CD8-positive, alpha-beta memory T cell (primary cell): ENCODE measurements at regions not wholly inside any gene's neighbourhood (a gene's known extent, or its start where the extent isn't known, plus 50 kb on each side); places are given as distances from the start of the nearest gene placed in this dataset.

Source experiments
- CTCF ChIA-PET: fragments of 350-600 bp; sonication (Branson Sonifier 250); formaldehyde crosslinking; loops from one replicate; lab custom pipeline; 2021; ENCODE audit warnings: antibody characterized with exemption; lab: Charles Lee
- POLR2A ChIA-PET: fragments of 350-600 bp; sonication (Branson Sonifier 250); formaldehyde crosslinking; loops from one replicate; lab custom pipeline; 2021; ENCODE audit warnings: antibody characterized with exemption; lab: Charles Lee
- DNase-seq, 5 donors: peaks; one replicate each; pipeline versions ENCODE4 v3.0.0 to v3.0.0-alpha.2; 2020 to 2022; ENCODE audit warnings: mixed read lengths in 1 of 5
- H3K27ac ChIP-seq: one replicate; pipeline ENCODE4 v1.7.0; 2013; ENCODE audit warnings: low read depth, mild to moderate bottlenecking, low read length, moderate library complexity
- H3K27me3 ChIP-seq: 2 replicates; pipeline ENCODE4 v1.7.0; 2013; ENCODE audit warnings: low read length, mild to moderate bottlenecking; ENCODE audit not compliant: insufficient read depth, poor library complexity, severe bottlenecking
- H3K36me3 ChIP-seq: 2 replicates; pipeline ENCODE4 v1.7.0; 2013; ENCODE audit warnings: mild to moderate bottlenecking, low read length, moderate library complexity; ENCODE audit not compliant: insufficient read depth
- H3K4me1 ChIP-seq: 2 replicates; pipeline ENCODE4 v1.7.0; 2013; ENCODE audit warnings: mild to moderate bottlenecking, low read length, moderate library complexity; ENCODE audit not compliant: insufficient read depth
- H3K4me3 ChIP-seq: 2 replicates; pipeline ENCODE4 v1.7.0; 2013; ENCODE audit warnings: mild to moderate bottlenecking, low read length
- H3K9me3 ChIP-seq: 2 replicates; pipeline ENCODE4 v1.7.0; 2013; ENCODE audit warnings: mild to moderate bottlenecking, low read length
- H3K27ac Mint-ChIP-seq, 8 donors: one replicate each; pipeline ENCODE4 v1.8.0; 2020 to 2021; ENCODE audit warnings: mixed read lengths in 8 of 8, mild to moderate bottlenecking in 6 of 8, inconsistent platforms in 3 of 8, moderate library complexity in 3 of 8
- H3K27me3 Mint-ChIP-seq, 2 donors: one replicate each; pipeline ENCODE4 v1.8.0; 2020 to 2021; ENCODE audit warnings: mixed read lengths in 2 of 2, mild to moderate bottlenecking in 1 of 2, moderate library complexity in 1 of 2
- H3K36me3 Mint-ChIP-seq, 3 donors: one replicate each; pipeline ENCODE4 v1.8.0; 2020 to 2021; ENCODE audit warnings: mixed read lengths in 3 of 3, inconsistent platforms in 1 of 3, mild to moderate bottlenecking in 1 of 3
- H3K4me1 Mint-ChIP-seq, 3 donors: one replicate each; pipeline ENCODE4 v1.8.0; 2020 to 2021; ENCODE audit warnings: mixed read lengths in 3 of 3, inconsistent platforms in 1 of 3, mild to moderate bottlenecking in 1 of 3
- H3K4me3 Mint-ChIP-seq, 7 donors: one replicate each; pipeline ENCODE4 v1.8.0; 2020 to 2021; ENCODE audit warnings: mixed read lengths in 7 of 7, mild to moderate bottlenecking in 6 of 7, moderate library complexity in 4 of 7, inconsistent platforms in 2 of 7
- H3K9me3 Mint-ChIP-seq, 5 donors: one replicate each; pipeline ENCODE4 v1.8.0; 2020 to 2022; ENCODE audit warnings: mixed read lengths in 5 of 5, mild to moderate bottlenecking in 3 of 5, moderate library complexity in 2 of 5, inconsistent platforms in 1 of 5

- Mint-ChIP-seq H3K4me3 (no peak overlapping the region), H3K27me3 (no peaks in the 10 kb centered on the region), H3K27ac (no peak overlapping the region), H3K9me3 (peaks cover 0 to 8% (median 5%) of the 10 kb centered on the region in 5 donors), H3K4me1 (no peaks in the 10 kb centered on the region), H3K36me3 (peaks cover 0 to 4% (median 1%) of the 10 kb centered on the region in 3 donors)
- no peaks in the 10 kb centered on the region for H3K9me3 ChIP-seq
- H3K27me3 ChIP-seq: no peaks in the 10 kb centered on the region
- no peaks in the 10 kb centered on the region for H3K36me3 ChIP-seq
- H3K4me3 ChIP-seq: no peak overlapping the region
- ChIA-PET POLR2A (no interaction called here), CTCF (no interaction called here)
- H3K27ac ChIP-seq: no peak overlapping the region
- no peaks in the 10 kb centered on the region for H3K4me1 ChIP-seq
- no peak for DNase-seq
Observed at GRCh38 chr16:72362476-72362875, 190.5 kb upstream of the PMFBP1 start.

- H3K9me3 ChIP-seq: no peaks in the 10 kb centered on the region
- H3K4me3 ChIP-seq: no peak overlapping the region
- no peaks in the 10 kb centered on the region for H3K36me3 Mint-ChIP-seq
- DNase-seq: no peak
- no peaks in the 10 kb centered on the region for H3K27me3 ChIP-seq
- CTCF ChIA-PET: no interaction called here
- no peak overlapping the region for H3K4me3 Mint-ChIP-seq
- peaks cover 0 to 2% (median 0%) of the 10 kb centered on the region in 5 donors for H3K9me3 Mint-ChIP-seq
- no peaks in the 10 kb centered on the region for H3K36me3 ChIP-seq
- H3K4me1 Mint-ChIP-seq: no peaks in the 10 kb centered on the region
- H3K27ac Mint-ChIP-seq: no peak overlapping the region
- no peaks in the 10 kb centered on the region for H3K27me3 Mint-ChIP-seq
- no peaks in the 10 kb centered on the region for H3K4me1 ChIP-seq
- POLR2A ChIA-PET: no interaction called here
- H3K27ac ChIP-seq: no peak overlapping the region
Observed at GRCh38 chr16:72357910-72358309, 186.0 kb upstream of the PMFBP1 start.

GRCh38 chr16:72355561-72355960, 183.6 kb upstream of the PMFBP1 start:
- Mint-ChIP-seq H3K9me3 (peaks cover 0 to 2% (median 0%) of the 10 kb centered on the region in 5 donors), H3K4me3 (no peak overlapping the region), H3K4me1 (no peaks in the 10 kb centered on the region), H3K27ac (no peak overlapping the region), H3K36me3 (no peaks in the 10 kb centered on the region), H3K27me3 (no peaks in the 10 kb centered on the region)
- Histone ChIP-seq H3K4me1 (no peaks in the 10 kb centered on the region), H3K27me3 (no peaks in the 10 kb centered on the region), H3K36me3 (no peaks in the 10 kb centered on the region), H3K27ac (no peak overlapping the region), H3K9me3 (no peaks in the 10 kb centered on the region), H3K4me3 (no peak overlapping the region)
- CTCF ChIA-PET: no interaction called here
- POLR2A ChIA-PET: no interaction called here
- DNase-seq: no peak

- Mint-ChIP-seq H3K4me1 (no peaks in the 10 kb centered on the region), H3K9me3 (peaks cover 0 to 2% (median 0%) of the 10 kb centered on the region in 5 donors), H3K4me3 (no peak overlapping the region), H3K27ac (no peak overlapping the region), H3K36me3 (no peaks in the 10 kb centered on the region), H3K27me3 (no peaks in the 10 kb centered on the region)
- no peak for DNase-seq
- POLR2A ChIA-PET: no interaction called here
- CTCF ChIA-PET: no interaction called here
- H3K36me3 ChIP-seq: no peaks in the 10 kb centered on the region
- H3K27me3 ChIP-seq: no peaks in the 10 kb centered on the region
- no peaks in the 10 kb centered on the region for H3K9me3 ChIP-seq
- H3K27ac ChIP-seq: no peak overlapping the region
- H3K4me3 ChIP-seq: no peak overlapping the region
- H3K4me1 ChIP-seq: no peaks in the 10 kb centered on the region
Observed at GRCh38 chr16:72349719-72350118, 177.8 kb upstream of the PMFBP1 start.

- no peaks in the 10 kb centered on the region for H3K9me3 ChIP-seq
Observed at GRCh38 chr16:72332926-72333325, 161.0 kb upstream of the PMFBP1 start.

GRCh38 chr16:72324578-72324977, 152.6 kb upstream of the PMFBP1 start:
- H3K9me3 Mint-ChIP-seq: peaks cover 15 to 55% (median 30%) of the 10 kb centered on the region in 5 donors
- Histone ChIP-seq H3K27me3 (no peaks in the 10 kb centered on the region), H3K4me1 (no peaks in the 10 kb centered on the region), H3K27ac (no peak overlapping the region), H3K36me3 (no peaks in the 10 kb centered on the region), H3K9me3 (no peaks in the 10 kb centered on the region), H3K4me3 (no peak overlapping the region)
- DNase-seq: no peak
- H3K4me1 Mint-ChIP-seq: no peaks in the 10 kb centered on the region
- no peaks in the 10 kb centered on the region for H3K27me3 Mint-ChIP-seq
- H3K27ac Mint-ChIP-seq: no peak overlapping the region
- no peak overlapping the region for H3K4me3 Mint-ChIP-seq
- ChIA-PET POLR2A (no interaction called here), CTCF (no interaction called here)
- peaks cover 1 to 21% (median 2%) of the 10 kb centered on the region in 3 donors for H3K36me3 Mint-ChIP-seq

More at GRCh38 chr16:72332926-72333325, 161.0 kb upstream of the PMFBP1 start:
- H3K27ac Mint-ChIP-seq: no peak overlapping the region
- POLR2A ChIA-PET: no interaction called here
- CTCF ChIA-PET: no interaction called here
- no peaks in the 10 kb centered on the region for H3K27me3 Mint-ChIP-seq
- H3K36me3 ChIP-seq: no peaks in the 10 kb centered on the region
- H3K4me1 ChIP-seq: no peaks in the 10 kb centered on the region
- no peaks in the 10 kb centered on the region for H3K27me3 ChIP-seq
- H3K36me3 Mint-ChIP-seq: no peaks in the 10 kb centered on the region
- H3K9me3 Mint-ChIP-seq: peaks cover 16 to 60% (median 23%) of the 10 kb centered on the region in 5 donors
- no peak overlapping the region for H3K27ac ChIP-seq
- no peaks in the 10 kb centered on the region for H3K4me1 Mint-ChIP-seq
- DNase-seq: no peak
- H3K4me3 ChIP-seq: no peak overlapping the region
- no peak overlapping the region for H3K4me3 Mint-ChIP-seq

GRCh38 chr16:72317446-72317845, 145.5 kb upstream of the PMFBP1 start:
- Histone ChIP-seq H3K27me3 (no peaks in the 10 kb centered on the region), H3K36me3 (no peaks in the 10 kb centered on the region), H3K4me1 (no peaks in the 10 kb centered on the region), H3K9me3 (no peaks in the 10 kb centered on the region), H3K4me3 (no peak overlapping the region), H3K27ac (no peak overlapping the region)
- CTCF ChIA-PET: no interaction called here
- no peak for DNase-seq
- peaks cover 0 to 17% (median 3%) of the 10 kb centered on the region in 3 donors for H3K36me3 Mint-ChIP-seq
- H3K27me3 Mint-ChIP-seq: no peaks in the 10 kb centered on the region
- H3K4me1 Mint-ChIP-seq: no peaks in the 10 kb centered on the region
- POLR2A ChIA-PET: no interaction called here
- peaks cover 2 to 26% (median 11%) of the 10 kb centered on the region in 5 donors for H3K9me3 Mint-ChIP-seq
- no peak overlapping the region for H3K27ac Mint-ChIP-seq
- H3K4me3 Mint-ChIP-seq: no peak overlapping the region

- no peaks in the 10 kb centered on the region for H3K9me3 ChIP-seq
- no peaks in the 10 kb centered on the region for H3K27me3 ChIP-seq
- Mint-ChIP-seq H3K4me1 (no peaks in the 10 kb centered on the region), H3K4me3 (no peak overlapping the region), H3K27me3 (no peaks in the 10 kb centered on the region), H3K36me3 (peaks cover 0 to 7% (median 1%) of the 10 kb centered on the region in 3 donors), H3K9me3 (peaks cover 2 to 11% (median 7%) of the 10 kb centered on the region in 5 donors), H3K27ac (no peak overlapping the region)
- no peaks in the 10 kb centered on the region for H3K36me3 ChIP-seq
- no peaks in the 10 kb centered on the region for H3K4me1 ChIP-seq
- no peak for DNase-seq
- no peak overlapping the region for H3K4me3 ChIP-seq
- POLR2A ChIA-PET: no interaction called here
- no peak overlapping the region for H3K27ac ChIP-seq
- CTCF ChIA-PET: no interaction called here
Observed at GRCh38 chr16:72313903-72314302, 141.9 kb upstream of the PMFBP1 start.

- Mint-ChIP-seq H3K27me3 (no peaks in the 10 kb centered on the region), H3K27ac (no peak overlapping the region), H3K9me3 (peaks cover 2 to 13% (median 10%) of the 10 kb centered on the region in 5 donors), H3K4me1 (no peaks in the 10 kb centered on the region), H3K4me3 (no peak overlapping the region), H3K36me3 (peaks cover 0 to 3% (median 0%) of the 10 kb centered on the region in 3 donors)
- ChIA-PET CTCF (no interaction called here), POLR2A (no interaction called here)
- Histone ChIP-seq H3K27me3 (no peaks in the 10 kb centered on the region), H3K9me3 (no peaks in the 10 kb centered on the region), H3K36me3 (no peaks in the 10 kb centered on the region), H3K27ac (no peak overlapping the region), H3K4me3 (no peak overlapping the region), H3K4me1 (no peaks in the 10 kb centered on the region)
- no peak for DNase-seq
Observed at GRCh38 chr16:72312828-72313227, 140.9 kb upstream of the PMFBP1 start.
